GM10248 (cell line): ENCODE measurements at regions not wholly inside any gene's neighbourhood (a gene's known extent, or its start where the extent isn't known, plus 50 kb on each side); places are given as distances from the start of the nearest gene placed in this dataset.

Experiments used
- CTCF ChIA-PET: fragments of 300-600 bp; sonication (Branson Sonifier 250); formaldehyde crosslinking; extraction: SDS; loops from one replicate; lab custom pipeline; 2021; ENCODE audit warnings: antibody characterized with exemption; lab: Yijun Ruan, JAX
- POLR2A ChIA-PET: fragments of 350-650 bp; sonication (Branson Sonifier 250); formaldehyde crosslinking; extraction: SDS; loops from one replicate; lab custom pipeline; 2020; ENCODE audit warnings: antibody characterized with exemption; lab: Yijun Ruan, JAX
- DNase-seq: peaks from one replicate; pipeline ENCODE4 v3.0.0; 2012; ENCODE audit errors: extremely low spot score
- CTCF ChIP-seq: IDR thresholded peaks from 2 replicates; pipeline ENCODE4 v1.5.1; 2012; ENCODE audit warnings: mild to moderate bottlenecking, low read depth; ENCODE audit errors: extremely low read depth, missing control alignments, control extremely low read depth

DNA sequence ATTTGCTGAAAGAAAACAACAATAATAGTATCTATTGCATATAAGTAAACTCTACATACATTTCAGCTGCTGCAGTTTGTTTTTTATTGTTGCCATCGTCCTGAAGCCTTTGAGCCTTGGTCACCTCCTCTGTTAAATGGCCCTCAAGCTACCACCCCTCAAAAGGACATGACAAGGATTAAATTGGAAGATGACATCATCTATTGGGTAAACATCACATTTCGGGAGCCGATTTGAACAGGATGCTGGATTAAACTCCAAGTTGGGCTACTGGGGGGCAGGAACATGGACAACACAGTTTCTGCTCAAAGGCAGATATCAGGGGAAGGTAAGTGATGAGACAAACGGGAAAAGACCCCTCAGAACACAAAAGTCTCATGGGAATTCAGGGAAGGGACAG lies 92.3 kb upstream of the ATP2B2 start:
- no peak for DNase-seq
- no peak for TF ChIP-seq CTCF
- ChIA-PET POLR2A (no interaction called here), CTCF (no interaction called here)

DNA sequence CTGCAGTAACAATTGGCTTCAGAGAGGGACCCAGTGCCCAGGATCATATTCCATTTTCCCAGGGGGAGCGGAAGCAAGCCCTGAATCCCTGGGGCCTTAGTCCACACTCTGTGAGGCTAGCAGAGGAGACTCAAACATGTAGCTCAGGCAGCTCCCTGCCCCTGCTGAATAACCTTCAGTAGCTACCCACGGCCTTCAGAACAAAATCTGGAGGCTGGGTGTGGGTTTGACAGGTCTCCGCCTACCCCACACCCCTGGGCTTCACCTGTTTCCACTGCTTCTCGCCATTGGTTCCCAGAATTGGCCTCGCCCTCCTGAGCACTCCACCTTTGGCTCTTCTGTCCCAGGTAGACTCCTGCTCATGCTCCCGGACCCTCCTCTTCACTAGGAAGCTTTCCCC lies 93.6 kb upstream of the ATP2B2 start:
- DNase-seq, result no peak
- ChIA-PET CTCF (interaction anchor here (1.1 kb wide), 1 partner anchor 13 kb away, joined by 4 read pairs; no protein-coding TSS in a partner anchor), POLR2A (no interaction called here)
- TF ChIP-seq CTCF, result no peak

GRCh38 chr3:10599444-10599843 lies 94.1 kb upstream of the ATP2B2 start:
- CTCF ChIA-PET, result interaction anchor here (1.1 kb wide), 1 partner anchor 12 kb away, joined by 4 read pairs; no protein-coding TSS in a partner anchor
- DNase-seq, result no peak
- no peak for TF ChIP-seq CTCF
- POLR2A ChIA-PET, result no interaction called here

- CTCF ChIA-PET, result interaction anchor here (1.1 to 1.5 kb wide), 2 partner anchors 11 to 140 kb away, joined by 3 to 4 read pairs; no protein-coding TSS in a partner anchor
- no peak for DNase-seq
- POLR2A ChIA-PET, result no interaction called here
- TF ChIP-seq CTCF, result no peak
Measured at GRCh38 chr3:10600296-10600714, 94.9 kb upstream of the ATP2B2 start.

GRCh38 chr3:10600726-10601125 lies 95.3 kb upstream of the ATP2B2 start:
- POLR2A ChIA-PET, result no interaction called here
- no peak for TF ChIP-seq CTCF
- no peak for DNase-seq
- CTCF ChIA-PET, result interaction anchor here (1.5 kb wide), 1 partner anchor 139 kb away, joined by 3 read pairs; no protein-coding TSS in a partner anchor

DNA sequence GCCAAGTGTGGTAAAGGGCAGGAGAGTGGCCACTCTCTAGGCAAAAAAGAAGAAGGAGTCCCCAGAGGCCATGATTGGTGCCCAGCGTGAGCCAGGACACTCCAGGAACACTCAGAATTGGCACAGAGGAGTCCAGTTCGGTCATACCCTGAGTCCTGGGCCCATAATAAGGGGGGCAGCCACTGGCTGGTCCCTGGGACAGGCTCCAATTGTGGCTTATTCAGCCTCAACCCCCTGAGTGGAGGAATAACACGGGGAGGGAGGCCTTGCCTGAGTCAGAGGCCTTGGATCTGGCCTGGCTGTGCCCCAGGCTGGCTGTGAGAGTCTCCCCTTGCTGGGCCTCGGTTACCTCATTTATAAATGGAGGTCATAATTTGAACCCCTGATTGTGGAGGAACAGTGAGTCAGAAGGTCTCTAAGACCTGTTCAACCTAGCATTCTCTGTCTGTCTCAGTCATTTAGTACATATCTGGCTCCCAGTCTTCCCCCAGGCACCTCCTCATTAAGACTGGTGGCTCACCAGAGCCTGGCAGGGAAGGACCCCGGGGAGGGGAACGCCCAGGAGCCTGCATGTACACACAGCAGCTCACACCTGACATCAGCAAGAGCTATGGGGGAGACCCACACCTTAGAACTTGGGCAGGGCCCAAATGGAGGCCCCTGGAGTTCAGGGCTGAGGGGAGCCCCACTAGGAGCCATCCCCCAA lies 95.9 kb upstream of the ATP2B2 start:
- no peak for DNase-seq
- CTCF ChIA-PET, result interaction anchor here (1.5 kb wide), 1 partner anchor 139 kb away, joined by 3 read pairs; no protein-coding TSS in a partner anchor
- TF ChIP-seq CTCF, result no peak
- POLR2A ChIA-PET, result no interaction called here
